HG02678 (cell line): ENCODE measurements at regions not wholly inside any gene's neighbourhood (a gene's known extent, or its start where the extent isn't known, plus 50 kb on each side); places are given as distances from the start of the nearest gene placed in this dataset.

Experiments used
- ATAC-seq: cut with Tn5 transposase; IDR thresholded peaks from one replicate; pipeline ENCODE4 v1.9.1; 2021; ENCODE audit warnings: mild to moderate bottlenecking, moderate library complexity; ENCODE audit not compliant: unreplicated experiment

DNA sequence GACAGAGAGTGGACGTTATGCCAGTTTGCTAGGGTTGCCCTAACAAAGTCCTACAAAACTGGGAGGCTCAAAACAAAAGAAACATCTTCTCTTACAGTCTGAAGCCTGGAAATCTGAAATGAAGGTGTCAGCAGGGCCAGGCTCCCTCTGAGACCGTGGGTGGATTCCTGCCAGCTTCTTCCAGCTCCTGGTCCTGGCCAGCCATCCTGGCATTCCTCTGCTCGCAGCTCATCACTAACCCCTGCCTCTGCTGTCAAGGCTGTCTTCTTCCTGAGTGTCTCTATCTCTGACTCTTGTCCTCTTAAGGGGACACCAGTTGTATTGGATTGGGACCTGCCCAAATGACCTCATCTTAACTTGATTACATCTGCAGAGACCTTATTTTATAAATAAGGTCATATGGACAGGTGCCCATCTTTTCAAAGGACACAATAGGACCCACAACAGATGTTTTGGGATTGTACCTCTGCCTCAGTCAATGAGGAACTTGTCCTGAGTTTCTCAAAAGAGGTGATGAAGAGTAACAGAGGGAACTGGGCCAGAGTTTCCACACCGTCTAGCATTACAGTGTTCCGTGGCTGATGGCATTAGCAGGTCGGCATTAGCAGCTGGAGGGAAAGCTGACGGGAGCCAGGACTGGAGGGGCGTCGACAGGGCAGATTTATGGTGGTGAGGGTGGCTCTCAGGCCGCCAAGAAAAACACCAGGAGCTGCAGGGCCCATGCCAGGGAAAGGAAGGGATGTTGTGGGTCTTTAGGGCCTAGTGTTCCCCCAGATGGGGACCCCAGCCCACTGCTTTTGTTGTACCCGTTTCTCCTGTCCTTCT, 157.3 kb downstream of the TBXT start:
- no peak for ATAC-seq

DNA sequence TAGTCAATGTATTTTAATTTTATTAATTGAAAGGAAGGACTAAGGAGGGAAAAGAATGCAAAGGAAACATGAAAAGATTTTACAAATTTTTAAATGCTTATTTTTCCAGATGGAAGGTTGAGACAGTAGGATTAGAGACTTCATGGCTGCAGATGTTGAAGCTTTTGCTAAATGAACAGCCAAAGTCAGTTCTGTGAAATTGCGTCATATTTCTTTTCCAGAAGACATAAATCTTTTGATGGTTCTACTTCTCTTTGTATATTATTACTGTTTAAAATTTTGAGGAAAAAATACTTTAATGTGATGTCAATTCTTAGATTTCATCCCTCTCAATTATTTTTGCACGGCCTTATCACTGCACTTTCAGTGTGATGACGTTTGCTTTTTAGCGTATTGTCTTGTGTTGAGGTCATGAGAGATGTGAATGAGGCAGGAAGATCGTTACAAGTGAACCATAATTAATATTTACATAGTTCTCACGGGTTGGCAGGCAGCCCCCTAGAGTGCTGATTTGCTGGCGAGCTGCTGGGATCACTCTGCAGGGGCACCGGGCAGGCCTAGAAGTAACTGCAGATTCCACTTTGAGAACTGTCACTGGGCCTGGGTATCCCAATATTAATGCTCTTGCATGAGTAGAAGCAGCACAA, 158.1 kb downstream of the TBXT start:
- ATAC-seq = no peak

DNA sequence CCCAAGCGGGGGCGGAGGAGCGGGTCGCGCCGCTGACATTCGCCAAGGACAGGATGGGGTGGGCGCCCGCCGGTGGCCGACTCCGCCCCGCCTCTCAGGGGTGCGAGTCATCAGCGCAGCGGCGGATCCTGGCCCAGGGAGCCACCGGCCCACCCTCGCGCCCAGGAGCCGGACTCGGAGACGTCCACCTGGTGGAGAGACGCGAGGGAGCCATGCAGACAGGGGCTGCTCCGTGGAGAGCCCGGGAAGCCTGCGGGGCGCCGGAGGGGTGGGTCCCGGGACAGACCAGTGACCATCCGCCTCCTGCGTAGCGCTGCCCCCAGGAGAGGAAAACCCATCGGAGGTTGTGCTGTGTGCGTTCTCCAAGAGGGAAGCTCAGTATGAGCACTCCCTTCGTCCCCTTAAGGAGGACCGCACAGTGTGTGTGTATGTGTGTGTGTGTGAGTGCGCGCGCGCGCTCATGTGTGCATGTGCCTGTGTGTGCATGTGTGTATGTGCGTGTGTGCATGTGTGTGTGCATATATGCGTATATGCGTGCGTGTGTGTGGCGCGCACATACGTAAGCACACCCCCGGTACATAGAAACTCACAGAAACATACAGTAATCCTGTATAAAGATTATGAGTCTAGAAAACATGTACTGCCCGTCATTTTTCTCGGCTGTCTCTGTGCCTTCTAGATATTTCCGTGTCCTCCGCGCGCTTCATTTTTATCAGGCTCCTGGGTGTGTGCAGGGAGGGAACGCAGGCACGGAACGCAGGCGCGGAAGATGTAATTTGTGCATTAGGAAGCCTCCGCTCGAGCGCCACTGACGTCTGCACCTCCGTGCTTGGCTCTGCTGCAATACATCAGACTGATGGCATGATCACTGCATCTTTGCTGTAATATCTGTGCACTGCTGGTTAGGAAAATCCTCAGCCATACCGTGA, 158.9 kb downstream of the TBXT start:
- ATAC-seq = no peak

DNA sequence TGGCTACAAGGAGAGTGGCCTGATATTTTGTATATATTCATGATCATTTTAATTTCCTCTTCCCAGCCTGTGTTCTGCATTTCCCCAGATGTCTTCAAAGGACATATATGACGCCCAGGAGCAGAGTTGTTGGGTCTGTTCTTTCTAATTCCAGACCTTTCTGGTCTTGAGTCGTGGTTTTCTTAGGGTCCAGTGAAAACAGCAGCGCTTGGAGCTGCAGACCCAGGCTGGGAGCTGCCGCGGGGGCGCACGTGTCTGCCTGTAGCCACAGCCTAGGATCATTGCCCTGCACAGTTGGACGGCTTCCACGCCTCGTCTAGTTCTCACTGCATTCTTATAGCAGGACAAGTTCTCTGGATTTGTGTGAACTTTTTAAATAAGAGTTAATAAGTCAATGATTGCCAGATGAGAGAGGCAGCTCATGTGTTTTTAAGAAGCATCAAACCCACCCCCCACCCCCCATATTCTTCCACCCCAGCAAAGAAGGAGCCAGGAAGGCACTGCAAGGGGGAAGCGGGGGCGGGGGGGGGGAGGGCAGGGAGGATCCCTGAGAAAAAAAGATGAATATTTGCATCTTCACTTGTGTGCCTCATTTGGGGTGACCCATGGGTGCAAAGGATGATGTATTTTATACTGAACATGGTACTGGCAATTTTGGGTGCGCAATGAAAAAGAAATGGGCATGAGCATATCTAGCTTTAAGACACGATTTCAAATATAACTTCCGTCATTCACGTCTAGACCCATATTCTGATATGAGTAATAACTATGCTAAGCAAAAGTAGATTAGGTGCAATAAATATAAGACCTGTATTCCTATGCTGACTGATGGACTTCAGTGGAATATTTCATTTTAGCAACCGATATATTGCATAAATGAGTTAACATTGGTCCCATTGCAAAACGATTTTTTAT, 160.0 kb downstream of the TBXT start:
- no peak for ATAC-seq

DNA sequence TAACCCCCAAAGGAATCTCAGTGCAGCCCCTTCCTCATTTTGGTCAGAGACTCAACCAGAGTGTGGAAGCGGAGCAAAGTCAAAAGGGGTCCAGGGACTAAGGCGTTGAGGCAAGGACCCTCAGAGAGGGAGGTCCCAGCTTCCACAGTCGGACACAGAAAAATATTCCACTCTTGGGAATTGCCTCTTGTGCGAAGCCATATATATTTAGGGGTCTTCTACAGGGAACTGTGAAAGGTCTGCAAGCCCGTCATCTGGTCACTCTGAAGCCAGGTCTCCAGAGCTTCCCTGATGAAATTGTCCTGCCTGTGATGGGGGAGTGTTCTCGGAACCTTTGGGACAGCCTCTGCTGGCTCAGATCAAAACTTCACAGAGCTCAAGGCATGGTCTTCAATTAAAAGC, 160.8 kb downstream of the TBXT start:
- no peak for ATAC-seq

DNA sequence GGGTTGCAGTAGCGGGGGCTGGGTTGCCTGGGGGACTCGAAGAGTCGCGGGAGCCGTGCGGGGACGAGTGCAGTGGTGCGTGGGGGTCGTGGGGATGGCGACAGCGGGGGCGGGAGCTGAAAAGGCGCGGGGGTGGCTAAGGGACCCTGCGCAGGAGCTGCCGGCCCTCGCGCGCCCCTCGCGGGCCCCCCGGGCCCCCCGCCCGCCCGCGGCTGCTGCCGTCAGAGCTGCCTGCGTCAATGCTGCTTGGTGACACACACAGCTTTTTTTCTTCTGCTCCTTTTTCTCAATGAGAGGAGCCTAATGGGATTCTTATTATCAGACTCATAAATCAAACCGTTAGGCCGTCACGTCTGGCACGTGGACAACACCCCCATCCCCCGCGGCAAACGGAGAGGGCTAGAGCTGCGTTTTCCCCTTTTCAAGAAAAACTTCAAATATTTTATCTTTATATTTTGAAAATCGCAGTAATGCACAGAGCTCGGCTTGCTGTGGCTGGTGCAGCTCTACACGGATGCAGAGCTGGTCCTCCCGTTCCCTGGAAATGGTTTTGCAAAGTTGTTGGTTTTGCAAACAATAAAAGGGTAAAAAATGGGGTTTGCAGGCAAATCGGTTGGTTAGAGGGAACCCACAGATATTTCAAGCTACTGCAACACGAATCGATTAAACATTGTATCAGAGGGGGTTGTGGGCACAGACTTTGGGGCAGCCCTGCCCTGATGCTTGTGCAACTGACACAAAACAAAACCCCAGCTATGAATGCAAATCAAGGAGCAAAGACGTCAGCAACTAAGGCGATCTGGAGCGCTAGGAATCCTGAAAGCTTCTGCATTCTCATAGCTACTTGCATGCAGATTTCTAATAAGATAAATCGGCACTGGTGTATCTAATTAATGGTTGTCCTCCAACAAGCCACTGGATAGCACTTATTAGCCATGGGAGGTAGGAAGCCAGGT, 161.4 kb downstream of the TBXT start:
- no peak for ATAC-seq

DNA sequence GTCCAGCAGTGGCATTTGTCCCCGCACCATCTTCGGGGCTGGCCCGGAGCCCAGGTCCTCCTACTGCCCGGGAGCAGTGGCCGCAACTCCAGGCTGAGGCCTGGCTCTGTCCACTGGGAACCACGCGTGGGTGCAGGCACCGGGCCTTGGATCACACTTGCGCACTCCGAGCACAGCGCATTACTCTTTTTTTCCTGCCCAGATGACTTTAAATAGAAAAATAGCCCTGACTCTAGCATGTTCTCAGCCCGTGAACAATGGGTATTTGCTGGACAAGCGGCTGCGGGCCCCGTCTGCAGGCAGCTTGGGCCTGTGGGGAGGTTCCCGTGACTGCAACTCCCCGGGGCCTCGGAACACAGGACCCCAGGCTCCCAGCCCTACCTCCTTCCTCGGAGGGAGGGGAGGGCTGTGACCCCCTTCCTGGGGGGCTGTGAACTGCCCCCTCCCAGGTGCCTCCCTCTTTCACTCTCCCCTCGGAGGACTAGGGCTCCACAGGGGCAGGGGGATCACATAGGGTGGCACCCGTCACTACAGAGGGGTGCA, 162.2 kb downstream of the TBXT start:
- ATAC-seq = no peak

DNA sequence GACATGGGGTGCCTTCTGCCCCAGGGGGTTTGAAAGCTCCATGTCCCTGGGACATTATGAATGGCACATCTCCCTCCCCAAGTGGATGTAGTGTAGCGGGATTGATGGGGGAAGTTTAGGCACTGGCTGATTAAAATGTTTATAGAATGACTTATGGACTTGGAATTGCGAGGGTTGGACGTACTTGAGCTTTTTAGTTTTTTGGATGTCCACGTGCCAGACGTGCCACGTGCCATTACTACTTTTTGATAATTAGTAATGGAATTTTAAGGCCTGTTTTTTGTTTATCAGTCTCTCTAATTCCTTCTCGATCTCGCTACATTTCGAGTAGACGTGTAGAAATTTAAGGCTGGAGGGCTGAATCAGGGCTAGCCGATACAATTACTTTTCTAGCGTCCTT, 162.8 kb downstream of the TBXT start:
- ATAC-seq = no peak

DNA sequence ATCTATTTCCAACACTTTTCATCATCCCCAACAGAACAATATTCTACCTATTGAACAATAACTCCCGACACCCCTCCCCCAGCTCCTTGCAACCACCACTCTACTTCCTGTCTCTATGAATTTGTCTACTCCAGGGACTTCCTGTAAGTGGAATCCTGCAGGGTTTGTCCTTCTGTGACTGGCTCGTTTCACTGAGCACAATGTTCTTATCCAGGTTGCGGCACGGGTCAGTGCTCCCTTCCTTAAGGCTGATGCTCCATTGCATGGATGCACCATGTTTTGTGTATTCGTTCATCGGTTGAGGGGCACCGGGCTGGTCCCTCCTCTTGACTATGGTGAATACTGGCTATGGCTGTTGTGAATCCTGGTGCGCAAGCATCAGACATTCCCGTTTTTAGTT, 163.2 kb downstream of the TBXT start:
- no peak for ATAC-seq

DNA sequence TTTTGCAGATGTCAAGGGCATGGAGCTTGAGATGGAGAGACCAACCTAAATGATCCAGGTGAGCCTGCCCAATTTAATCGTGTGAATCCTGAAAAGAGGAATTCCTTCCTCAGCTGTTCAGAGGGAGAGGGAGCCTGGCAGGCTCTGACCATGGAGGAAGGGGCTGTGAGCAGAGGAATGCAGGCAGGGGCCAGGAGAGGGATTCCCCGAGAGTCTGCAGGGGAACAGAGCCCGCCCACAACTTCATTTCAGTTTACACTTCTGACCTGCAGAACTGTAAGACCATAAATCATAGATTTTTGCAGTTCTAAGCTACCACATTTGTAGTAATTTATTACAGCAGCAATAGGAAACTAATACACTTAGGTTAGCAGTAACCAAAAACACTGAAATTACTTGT, 164.1 kb downstream of the TBXT start:
- no peak for ATAC-seq

DNA sequence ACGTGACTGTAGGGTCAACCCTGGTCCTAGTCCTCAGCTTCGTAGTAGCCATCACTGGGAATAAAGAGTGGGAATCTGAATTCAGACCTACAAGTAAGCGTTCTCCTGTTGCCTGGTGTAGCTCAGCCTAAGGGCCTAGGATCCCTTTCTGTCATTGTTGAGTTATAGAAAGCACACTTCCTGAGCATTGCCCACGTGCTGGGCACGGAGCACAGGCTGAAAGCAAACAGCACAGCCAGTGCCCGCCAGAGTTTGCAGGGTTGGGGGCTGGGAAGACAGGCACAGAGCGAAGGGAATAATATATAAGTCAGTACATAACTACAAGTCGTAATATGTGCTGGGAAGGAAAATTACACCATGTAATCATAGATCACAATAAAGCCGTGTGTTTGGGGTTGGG, 166.3 kb downstream of the TBXT start:
- no peak for ATAC-seq

DNA sequence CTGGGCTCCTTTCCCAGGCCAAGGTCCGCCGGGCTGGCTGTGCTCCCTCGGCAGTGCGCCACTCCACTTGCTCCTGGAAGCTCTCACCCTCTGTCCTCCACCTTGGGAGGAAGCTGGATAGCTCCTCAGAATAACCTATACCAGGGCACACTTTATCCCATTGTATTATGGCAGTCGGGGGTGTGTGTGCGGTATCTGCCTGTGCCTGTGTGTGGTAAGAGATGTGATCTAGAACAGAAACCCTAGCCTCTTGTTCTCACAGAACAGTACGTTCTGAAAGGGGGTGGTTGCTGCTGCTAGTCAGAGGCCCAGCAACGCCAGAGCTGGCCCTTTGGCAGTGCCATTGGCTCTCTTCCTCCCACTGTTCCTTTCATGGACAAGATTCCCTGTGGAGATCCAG, 168.4 kb downstream of the TBXT start:
- no peak for ATAC-seq

DNA sequence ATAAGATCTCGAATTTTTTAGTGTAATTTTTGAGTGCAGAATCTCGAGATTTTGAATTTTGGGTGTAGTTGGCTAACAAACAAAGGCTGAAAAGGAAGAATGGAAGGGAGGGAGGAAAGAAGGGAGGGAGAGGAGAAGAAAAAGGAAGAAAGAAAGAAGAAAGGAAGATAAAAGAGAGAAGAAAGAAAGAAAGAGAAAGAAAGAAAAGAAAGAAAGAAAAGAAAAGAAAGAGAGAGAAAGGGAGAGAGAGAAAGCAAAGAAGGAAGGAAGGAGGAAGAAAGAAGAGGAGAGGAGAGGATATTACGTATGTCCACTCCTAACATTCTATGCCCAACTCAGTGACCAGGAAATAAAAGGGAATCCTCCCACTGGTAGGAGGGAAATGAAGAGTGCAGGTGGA, 169.6 kb downstream of the TBXT start:
- ATAC-seq = no peak

DNA sequence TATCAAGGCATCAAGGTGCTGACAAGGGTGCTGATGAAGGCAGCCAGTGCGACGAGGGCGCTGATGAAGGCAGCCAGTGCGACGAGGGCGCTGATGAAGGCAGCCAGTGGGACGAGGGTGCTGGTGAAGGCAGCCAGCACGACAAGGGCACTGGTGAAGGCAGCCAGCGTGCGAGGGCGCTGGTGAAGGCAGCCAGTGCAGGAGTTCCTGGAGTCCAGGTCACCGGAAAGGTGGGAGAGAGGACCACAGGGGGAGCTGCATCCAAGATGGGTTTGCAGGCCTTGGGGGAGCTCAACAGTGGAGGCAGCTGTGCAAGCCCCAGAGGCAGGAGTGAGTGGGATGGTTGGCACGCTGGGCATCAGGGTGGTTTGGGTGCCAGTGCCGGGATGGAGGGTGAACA, 176.3 kb downstream of the TBXT start:
- no peak for ATAC-seq

DNA sequence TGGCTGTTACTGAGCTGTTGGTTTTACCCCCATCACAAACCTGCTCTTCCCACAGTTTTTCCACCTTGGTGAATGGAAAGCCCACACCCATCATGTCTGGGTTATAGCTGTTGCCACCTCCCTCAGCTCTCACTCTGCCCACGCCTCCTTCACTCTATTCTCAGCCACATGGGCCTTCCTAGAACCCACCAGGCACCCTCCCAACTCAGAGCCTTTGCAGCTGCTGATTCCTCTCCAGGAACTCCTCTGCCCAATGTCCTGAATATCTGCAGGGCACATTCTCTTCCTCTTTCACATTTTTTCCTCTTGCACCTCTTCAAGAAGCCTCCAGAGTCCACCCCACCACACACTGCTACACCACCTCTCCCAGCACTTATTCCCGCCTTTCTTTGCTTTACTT, 177.4 kb downstream of the TBXT start:
- ATAC-seq = no peak

DNA sequence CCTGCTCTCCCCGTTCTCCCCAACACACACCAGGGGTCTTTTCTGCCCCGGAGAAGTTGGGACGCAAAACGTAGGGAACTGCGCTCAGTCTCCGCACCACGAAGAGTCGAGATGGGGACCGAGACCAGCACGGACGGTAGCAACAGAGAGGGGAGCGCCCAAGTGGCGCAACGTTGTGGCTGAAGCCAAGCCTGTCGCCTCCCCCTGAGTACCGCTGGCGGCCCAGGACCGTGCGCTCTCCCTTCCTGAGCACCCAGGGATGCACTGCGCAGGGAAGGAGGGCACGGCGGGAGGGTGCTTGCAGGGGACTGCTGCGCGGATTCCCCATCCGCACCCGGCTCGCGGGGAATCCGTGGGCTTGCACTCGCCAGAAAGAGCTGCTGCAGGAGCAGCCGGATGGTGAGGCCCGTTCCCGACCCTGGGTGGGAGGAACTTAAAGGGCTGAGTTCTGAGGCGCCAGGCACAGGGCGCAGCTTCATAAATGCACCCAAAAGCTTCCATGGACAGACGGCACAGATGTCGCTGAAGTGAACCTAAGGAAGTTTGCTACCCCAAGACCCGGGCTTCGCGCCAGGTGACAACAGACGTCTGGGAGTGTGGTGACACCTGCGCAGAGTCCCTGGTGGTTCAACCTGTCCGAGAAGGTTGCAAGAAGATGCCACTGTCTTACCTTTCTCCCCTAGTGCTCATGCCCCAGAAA, 178.7 kb downstream of the TBXT start:
- no peak for ATAC-seq

DNA sequence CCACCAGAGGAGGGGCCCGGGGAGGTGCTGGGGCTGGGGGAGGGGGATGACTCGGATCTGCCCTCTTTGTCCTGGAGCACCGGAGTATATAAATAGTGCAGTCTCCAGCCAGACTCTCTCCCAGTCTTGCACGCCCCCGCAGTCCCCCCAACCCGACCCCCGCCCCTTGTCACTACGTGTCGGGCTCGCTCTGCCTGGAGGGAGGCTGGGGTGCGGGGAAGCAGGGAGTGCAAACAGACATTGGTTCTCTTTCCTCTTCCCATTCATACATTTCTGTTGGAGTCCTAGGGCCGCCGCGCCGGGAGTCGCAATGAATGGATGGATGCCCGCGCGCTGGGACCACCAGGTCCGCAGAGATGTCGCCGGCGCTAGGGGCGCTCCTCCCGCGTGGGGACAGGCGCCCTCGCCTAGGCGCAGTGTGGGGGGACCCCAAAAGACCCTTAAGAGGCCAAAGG, 179.3 kb downstream of the TBXT start:
- ATAC-seq = no peak

DNA sequence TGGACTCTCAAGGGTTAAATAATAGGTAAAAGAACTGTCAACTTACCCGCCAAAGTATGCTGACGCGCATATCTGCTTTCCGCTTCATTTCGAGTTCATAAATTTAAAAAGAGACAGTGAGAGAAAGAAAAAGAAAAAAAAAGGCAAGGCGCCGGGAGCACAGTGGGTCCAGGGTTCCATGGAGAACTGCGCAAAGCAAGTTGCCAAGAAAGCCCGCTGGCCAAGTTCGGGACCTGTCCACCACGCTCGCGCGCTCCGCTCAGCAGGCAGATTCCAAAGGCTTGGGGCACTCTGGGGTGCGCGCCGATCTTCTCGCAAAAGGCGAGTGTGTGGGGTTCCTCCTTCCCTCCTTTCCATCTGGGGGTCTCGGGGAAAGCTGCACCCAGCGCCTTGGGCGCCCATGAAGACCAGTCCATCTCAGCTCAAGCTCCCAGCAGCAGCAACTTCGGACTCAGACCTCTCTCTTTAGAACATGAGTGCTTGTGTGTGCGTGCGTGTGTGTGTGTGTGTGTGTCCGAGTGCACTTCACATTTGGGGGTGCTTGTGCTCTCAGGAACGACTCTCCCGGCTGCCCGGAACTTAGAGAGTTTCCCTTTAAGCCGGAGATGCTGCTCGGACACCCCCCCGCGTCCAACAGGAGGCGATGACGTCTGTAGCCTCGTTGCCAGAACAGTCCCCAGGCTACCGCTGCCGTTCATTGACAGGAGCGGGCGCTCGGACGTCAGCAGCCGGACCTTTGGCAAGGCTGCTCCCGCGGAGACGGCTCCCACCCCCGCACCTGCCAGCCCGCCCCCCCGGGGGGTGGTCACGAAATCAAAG, 180.0 kb downstream of the TBXT start:
- no peak for ATAC-seq
